ENCODE measurements at regions not wholly inside any gene's neighbourhood (a gene's known extent, or its start where the extent isn't known, plus 50 kb on each side); places are given as distances from the start of the nearest gene placed in this dataset.

GRCh38 chr16:22762486-22762885 is 51.5 kb upstream of the HS3ST2 start:
- peaks cover 21% of the 10 kb centered on the region for H3K4me1 Mint-ChIP-seq
- DNase-seq (ENCODE audit: low spot score) (no peak), ATAC-seq (no peak)
- Histone ChIP-seq H4K20me1 (replicated peaks; ENCODE audit: insufficient read depth) (no peaks in the 10 kb centered on the region), H3K4me2 (no peak overlapping the region), H3K27me3 (ENCODE audit: insufficient read depth) (no peaks in the 10 kb centered on the region), H3K27ac (ENCODE audit: low read depth) (no peak overlapping the region), H3K36me3 (ENCODE audit: insufficient read depth) (no peaks in the 10 kb centered on the region), H3F3A (replicated peaks; ENCODE audit: low read depth) (no peaks in the 10 kb centered on the region), H3K4me3 (no peak overlapping the region), H3K9me2 (ENCODE audit: insufficient read depth) (peaks cover 10% of the 10 kb centered on the region; the same call in 1 of the 2 replicates), H2AFZ (no peak overlapping the region; the same call in 1 of the 2 replicates), H3K79me2 (replicated peaks; ENCODE audit: insufficient read depth) (no peaks in the 10 kb centered on the region), H3K4me1 (ENCODE audit: insufficient read depth) (peaks cover 13% of the 10 kb centered on the region)
- peaks cover 2% of the 10 kb centered on the region for H3K27me3 Mint-ChIP-seq (ENCODE audit: insufficient read depth, low read depth, poor library complexity)
- H3K36me3 Mint-ChIP-seq (ENCODE audit: low read depth), result no peaks in the 10 kb centered on the region
- H3K27ac Mint-ChIP-seq, result no peak overlapping the region
- H3K9me3 Mint-ChIP-seq, result no peaks in the 10 kb centered on the region; the same call in 2 of the 3 replicates
- no peak overlapping the region for H3K4me3 Mint-ChIP-seq
- TF ChIP-seq ZNF331 (CRISPR knock-in tag; IDR thresholded peaks at IDR 0.05; ENCODE audit: low read depth) (no peak), JUNB (IDR thresholded peaks at IDR 0.05; ENCODE audit: unreplicated experiment) (no peak), POLR2AphosphoS5 (IDR thresholded peaks at IDR 0.05; ENCODE audit: low read depth) (no peak), STAT1 (IDR thresholded peaks at IDR 0.05; ENCODE audit: unreplicated experiment) (no peak), CTCF (conservative IDR thresholded peaks at IDR 0.05; ENCODE audit: low read depth in 2 of 2) (no peak), ETS1 (IDR thresholded peaks at IDR 0.05) (no peak), EZH2phosphoT487 (IDR thresholded peaks at IDR 0.05; ENCODE audit: unreplicated experiment) (no peak), REST (IDR thresholded peaks at IDR 0.05; ENCODE audit: unreplicated experiment) (no peak), ZNF114 (CRISPR knock-in tag; IDR thresholded peaks at IDR 0.05) (no peak), NANOG (IDR thresholded peaks at IDR 0.05; ENCODE audit: borderline replicate concordance) (no peak), CREB1 (CRISPR knock-in tag; IDR thresholded peaks at IDR 0.05; ENCODE audit: low read depth) (no peak)
